COLO829 (cell line): ENCODE measurements at regions not wholly inside any gene's neighbourhood (a gene's known extent, or its start where the extent isn't known, plus 50 kb on each side); places are given as distances from the start of the nearest gene placed in this dataset.
"Not testable (repeated sequence)": the region's sequence is repeated elsewhere in the genome, so short reads cannot be mapped to it uniquely, and the experiment has no call there.

Experiments used
- DNase-seq: peaks from one replicate; pipeline ENCODE4 v3.0.0; 2012; ENCODE audit warnings: low spot score

- no peak for DNase-seq
Measured at GRCh38 chr5:60546207-60546606, 153.8 kb downstream of the DEPDC1B start.

GRCh38 chr5:60545551-60545950 lies 154.4 kb downstream of the DEPDC1B start:
- DNase-seq, result no peak

- DNase-seq, result no peak
Measured at GRCh38 chr5:60544142-60544541, 155.8 kb downstream of the DEPDC1B start.

GRCh38 chr5:60541980-60542379 lies 158.0 kb downstream of the DEPDC1B start:
- DNase-seq, result peak; percentile 27

GRCh38 chr5:60540856-60541805 lies 158.8 kb downstream of the DEPDC1B start:
- DNase-seq, result no peak

- no peak for DNase-seq
Measured at GRCh38 chr5:60538955-60539866, 160.8 kb downstream of the DEPDC1B start.

GRCh38 chr5:60538426-60538825 lies 161.5 kb downstream of the DEPDC1B start:
- no peak for DNase-seq

GRCh38 chr5:60535951-60536350 lies 164.0 kb downstream of the DEPDC1B start:
- DNase-seq, result no peak

GRCh38 chr5:60535198-60535597 lies 164.8 kb downstream of the DEPDC1B start:
- DNase-seq, result no peak

- DNase-seq, result no peak
Measured at GRCh38 chr5:60533789-60534188, 166.2 kb downstream of the DEPDC1B start.

- DNase-seq, result not testable (repeated sequence)
Measured at GRCh38 chr5:60532796-60533195, 167.2 kb downstream of the DEPDC1B start.

- DNase-seq, result not testable (repeated sequence)
Measured at GRCh38 chr5:60530144-60530848, 169.7 kb downstream of the DEPDC1B start.

- DNase-seq, result no peak
Measured at GRCh38 chr5:60529001-60529400, 171.0 kb downstream of the DEPDC1B start.

- DNase-seq, result no peak
Measured at GRCh38 chr5:60527072-60527471, 172.9 kb downstream of the DEPDC1B start.

- DNase-seq, result no peak
Measured at GRCh38 chr5:60526336-60526875, 173.6 kb downstream of the DEPDC1B start.

- no peak for DNase-seq
Measured at GRCh38 chr5:60522292-60522905, 177.6 kb downstream of the DEPDC1B start.

GRCh38 chr5:60521376-60522291 lies 178.3 kb downstream of the DEPDC1B start:
- no peak for DNase-seq

GRCh38 chr5:60520451-60521227 lies 179.3 kb downstream of the DEPDC1B start:
- DNase-seq, result no peak

- DNase-seq, result no peak
Measured at GRCh38 chr5:60519372-60519771, 180.6 kb downstream of the DEPDC1B start.
